ENCODE measurements at regions not wholly inside any gene's neighbourhood (a gene's known extent, or its start where the extent isn't known, plus 50 kb on each side); places are given as distances from the start of the nearest gene placed in this dataset.

DNA sequence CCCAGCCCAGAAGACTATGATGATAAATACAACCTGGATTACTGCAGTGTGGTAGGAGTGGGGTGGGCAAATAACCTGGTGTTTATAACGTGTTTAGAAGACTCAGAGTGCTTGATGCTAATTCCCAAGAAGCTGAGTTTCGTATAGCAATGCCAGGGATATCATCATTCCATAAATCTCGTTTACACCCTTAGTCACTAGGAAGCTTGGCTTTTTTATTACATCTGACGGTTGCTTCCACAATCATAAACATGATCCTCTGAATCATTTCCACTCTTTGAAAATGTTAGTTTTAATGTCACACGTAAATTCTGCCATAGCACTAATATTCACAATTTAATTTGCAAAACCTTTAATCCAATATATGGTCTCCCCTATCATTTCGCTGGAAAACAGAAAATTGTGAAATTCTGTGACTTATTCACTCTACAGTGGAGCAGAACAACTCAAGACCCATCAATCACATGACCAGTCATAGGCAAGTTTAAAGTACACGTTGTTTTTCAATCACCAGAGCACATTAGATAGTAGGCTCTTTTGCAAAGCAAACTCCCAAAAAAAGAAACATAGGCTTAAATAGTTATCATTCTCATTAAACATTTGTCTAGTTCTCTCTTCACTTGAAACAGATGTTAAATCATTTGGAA is 321.0 kb downstream of the LTN1 start:
- Histone ChIP-seq H3K4me3 (no peak overlapping the region), H3K4me1 (ENCODE audit: low read depth) (peaks cover 5% of the 10 kb centered on the region), H3K36me3 (no peaks in the 10 kb centered on the region), H3K27ac (no peak overlapping the region), H3K9me3 (ENCODE audit: low read depth) (no peaks in the 10 kb centered on the region), H3K27me3 (no peaks in the 10 kb centered on the region)
- DNase-seq (ENCODE audit: low read depth in 1 of 2, low spot score in 1 of 2), result no peak
- TF ChIP-seq, protein P1, sequence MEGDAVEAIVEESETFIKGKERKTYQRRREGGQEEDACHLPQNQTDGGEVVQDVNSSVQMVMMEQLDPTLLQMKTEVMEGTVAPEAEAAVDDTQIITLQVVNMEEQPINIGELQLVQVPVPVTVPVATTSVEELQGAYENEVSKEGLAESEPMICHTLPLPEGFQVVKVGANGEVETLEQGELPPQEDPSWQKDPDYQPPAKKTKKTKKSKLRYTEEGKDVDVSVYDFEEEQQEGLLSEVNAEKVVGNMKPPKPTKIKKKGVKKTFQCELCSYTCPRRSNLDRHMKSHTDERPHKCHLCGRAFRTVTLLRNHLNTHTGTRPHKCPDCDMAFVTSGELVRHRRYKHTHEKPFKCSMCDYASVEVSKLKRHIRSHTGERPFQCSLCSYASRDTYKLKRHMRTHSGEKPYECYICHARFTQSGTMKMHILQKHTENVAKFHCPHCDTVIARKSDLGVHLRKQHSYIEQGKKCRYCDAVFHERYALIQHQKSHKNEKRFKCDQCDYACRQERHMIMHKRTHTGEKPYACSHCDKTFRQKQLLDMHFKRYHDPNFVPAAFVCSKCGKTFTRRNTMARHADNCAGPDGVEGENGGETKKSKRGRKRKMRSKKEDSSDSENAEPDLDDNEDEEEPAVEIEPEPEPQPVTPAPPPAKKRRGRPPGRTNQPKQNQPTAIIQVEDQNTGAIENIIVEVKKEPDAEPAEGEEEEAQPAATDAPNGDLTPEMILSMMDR (IDR thresholded peaks at IDR 0.05; ENCODE audit: low read depth, low read length), result no peak

DNA sequence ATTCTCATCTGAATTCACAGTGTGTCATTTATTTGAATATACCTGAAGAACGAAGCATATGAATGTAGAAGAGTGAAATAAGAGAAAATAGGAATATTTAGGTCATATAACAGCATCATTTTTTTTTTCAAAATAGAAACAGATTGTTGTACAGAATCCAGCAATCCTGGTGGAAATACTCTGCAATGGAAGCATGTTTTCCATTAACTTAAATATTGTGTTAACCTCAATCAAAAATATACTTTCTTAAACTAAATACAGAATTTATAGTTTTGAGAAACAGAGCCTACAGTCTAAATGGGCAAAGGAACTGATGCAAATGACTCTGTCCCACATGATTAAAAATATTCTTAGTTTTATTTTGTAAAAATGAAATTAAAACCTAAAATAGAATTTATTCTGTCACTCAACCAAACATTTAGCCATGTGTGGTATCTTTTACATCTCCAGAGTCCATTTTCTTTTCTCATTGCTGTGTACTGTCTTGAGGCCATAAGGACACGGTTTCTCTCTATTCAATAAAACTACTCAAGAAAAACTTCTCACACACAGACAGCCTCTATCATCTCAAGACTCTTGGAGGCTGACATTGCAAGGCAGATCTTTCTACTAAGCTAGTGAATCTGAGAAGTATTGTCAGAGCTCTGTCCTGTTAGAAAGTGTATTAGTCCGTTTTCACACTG is 322.6 kb downstream of the LTN1 start:
- no peaks in the 10 kb centered on the region for H3K9me3 ChIP-seq (ENCODE audit: low read depth)
- H3K4me3 ChIP-seq, result no peak overlapping the region
- TF ChIP-seq, protein P1 (IDR thresholded peaks at IDR 0.05; ENCODE audit: low read depth, low read length), result no peak
- H3K4me1 ChIP-seq (ENCODE audit: low read depth), result no peaks in the 10 kb centered on the region
- no peak overlapping the region for H3K27ac ChIP-seq
- no peak for DNase-seq (ENCODE audit: low read depth in 1 of 2, low spot score in 1 of 2)
- no peaks in the 10 kb centered on the region for H3K27me3 ChIP-seq
- H3K36me3 ChIP-seq, result no peaks in the 10 kb centered on the region

DNA sequence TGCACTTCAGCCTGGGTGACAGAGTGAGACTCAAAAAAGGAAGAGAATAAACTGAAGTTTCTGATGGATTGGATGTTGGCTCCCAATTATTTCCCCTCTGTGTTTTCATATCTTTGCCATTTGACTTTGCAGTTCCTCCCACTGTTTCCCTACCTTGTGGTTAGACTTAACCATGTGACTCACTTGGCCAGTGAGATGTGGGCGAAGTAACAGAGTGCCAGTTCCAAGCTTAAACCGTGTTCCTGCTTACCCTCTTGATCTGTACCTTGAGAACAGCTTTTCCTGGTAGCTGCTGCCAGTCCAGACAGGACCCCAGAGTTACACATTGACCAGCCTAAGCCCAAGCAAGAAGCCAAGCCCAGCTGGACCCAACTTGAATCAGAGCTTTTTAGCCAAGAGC is 323.4 kb downstream of the LTN1 start:
- H3K27ac ChIP-seq, result no peak overlapping the region
- no peaks in the 10 kb centered on the region for H3K4me1 ChIP-seq (ENCODE audit: low read depth)
- no peaks in the 10 kb centered on the region for H3K36me3 ChIP-seq
- no peak for DNase-seq (ENCODE audit: low read depth in 1 of 2, low spot score in 1 of 2)
- H3K9me3 ChIP-seq (ENCODE audit: low read depth), result no peaks in the 10 kb centered on the region
- H3K4me3 ChIP-seq, result no peak overlapping the region
- TF ChIP-seq, protein P1 (IDR thresholded peaks at IDR 0.05; ENCODE audit: low read depth, low read length), result no peak
- no peaks in the 10 kb centered on the region for H3K27me3 ChIP-seq

DNA sequence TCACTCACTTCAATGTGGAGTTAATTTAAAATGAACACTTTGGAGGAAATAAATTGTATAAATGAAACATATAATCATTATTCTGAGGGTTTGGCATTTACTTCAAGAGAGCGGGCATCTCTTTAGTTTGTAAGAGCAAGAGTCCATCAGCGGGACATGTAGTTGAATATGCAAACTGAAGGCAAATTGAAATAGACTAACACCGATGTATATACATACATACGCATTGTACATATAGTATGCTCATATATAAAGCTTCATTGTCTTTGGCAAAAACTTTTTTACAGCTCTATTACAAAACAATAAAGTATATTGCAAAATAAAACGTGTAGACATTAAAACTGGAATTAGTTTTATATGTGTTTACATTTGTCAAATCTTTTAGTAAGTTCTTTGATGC is 328.9 kb downstream of the LTN1 start:
- H3K36me3 ChIP-seq, result no peaks in the 10 kb centered on the region
- H3K4me1 ChIP-seq (ENCODE audit: low read depth), result no peaks in the 10 kb centered on the region
- no peaks in the 10 kb centered on the region for H3K27me3 ChIP-seq
- DNase-seq (ENCODE audit: low read depth in 1 of 2, low spot score in 1 of 2), result no peak
- no peaks in the 10 kb centered on the region for H3K9me3 ChIP-seq (ENCODE audit: low read depth)
- TF ChIP-seq, protein P1 (IDR thresholded peaks at IDR 0.05; ENCODE audit: low read depth, low read length), result no peak
- no peak overlapping the region for H3K4me3 ChIP-seq
- no peak overlapping the region for H3K27ac ChIP-seq

DNA sequence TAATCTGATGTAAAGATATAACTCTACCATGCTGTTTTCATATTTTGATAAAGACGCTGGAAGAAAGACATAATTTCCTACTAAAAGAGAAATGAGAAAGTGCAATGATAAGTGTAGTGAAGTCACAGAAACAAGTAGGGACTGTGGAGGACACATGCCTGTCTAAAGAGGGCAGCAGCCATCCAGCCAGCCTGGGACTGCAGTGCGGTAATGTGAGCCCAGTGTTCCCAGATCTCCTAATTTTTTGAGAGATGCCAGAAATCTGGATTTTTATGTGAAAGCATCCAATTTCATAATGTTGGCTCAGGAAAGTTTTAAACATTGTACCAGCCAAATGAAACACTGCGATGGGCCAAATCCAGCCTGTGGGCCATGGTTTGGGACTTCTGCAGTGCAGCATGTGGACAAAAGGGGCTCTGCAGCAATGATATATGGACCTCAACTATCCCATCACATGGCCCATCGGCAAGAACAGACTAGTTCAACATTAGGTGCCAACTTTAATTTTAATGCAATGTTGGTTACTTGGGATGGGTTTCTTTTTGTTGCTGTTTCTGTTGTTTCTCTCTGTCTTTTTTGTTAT is 329.5 kb downstream of the LTN1 start:
- no peaks in the 10 kb centered on the region for H3K36me3 ChIP-seq
- H3K27me3 ChIP-seq, result no peaks in the 10 kb centered on the region
- no peaks in the 10 kb centered on the region for H3K4me1 ChIP-seq (ENCODE audit: low read depth)
- H3K9me3 ChIP-seq (ENCODE audit: low read depth), result no peaks in the 10 kb centered on the region
- no peak for DNase-seq (ENCODE audit: low read depth in 1 of 2, low spot score in 1 of 2)
- TF ChIP-seq, protein P1 (IDR thresholded peaks at IDR 0.05; ENCODE audit: low read depth, low read length), result no peak
- H3K27ac ChIP-seq, result no peak overlapping the region
- H3K4me3 ChIP-seq, result no peak overlapping the region
